HFF-Myc (cell line): ENCODE measurements at regions not wholly inside any gene's neighbourhood (a gene's known extent, or its start where the extent isn't known, plus 50 kb on each side); places are given as distances from the start of the nearest gene placed in this dataset.

Source experiments
- DNase-seq: peaks from one replicate; pipeline ENCODE4 v3.0.0-alpha.2; 2011; ENCODE audit warnings: low read depth; ENCODE audit errors: extremely low read depth
- H3K4me3 ChIP-seq: replicated peaks from 2 replicates; pipeline ENCODE4 v1.5.1; 2011; ENCODE audit warnings: low read depth, mild to moderate bottlenecking, control low read depth, low read length
- TF ChIP-seq, protein P1 (sequence below): IDR thresholded peaks from 2 replicates; pipeline ENCODE4 v1.5.1; 2012; ENCODE audit warnings: mild to moderate bottlenecking, low read depth, low read length, control low read depth; ENCODE audit errors: missing control alignments

DNA sequence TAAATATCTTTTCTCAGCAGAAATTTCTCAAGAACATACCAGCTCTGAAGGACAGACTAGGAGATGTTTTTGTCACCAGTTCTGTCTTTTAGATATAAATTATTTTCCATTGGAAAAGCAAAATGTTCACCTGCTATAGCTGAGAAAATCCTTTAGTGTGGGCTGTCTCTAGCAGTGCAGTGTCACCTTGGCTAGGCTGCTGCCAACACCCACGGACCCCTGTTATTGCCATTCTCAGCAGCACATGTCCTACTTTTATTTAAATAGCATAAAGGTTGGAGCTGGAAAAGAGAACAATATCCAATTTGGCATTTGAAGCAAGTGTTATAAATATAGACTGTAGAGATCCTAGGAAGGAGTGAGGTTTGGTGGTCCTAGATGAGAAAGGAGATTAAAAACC lies 156.4 kb downstream of the TPH2 start:
- TF ChIP-seq, protein P1, sequence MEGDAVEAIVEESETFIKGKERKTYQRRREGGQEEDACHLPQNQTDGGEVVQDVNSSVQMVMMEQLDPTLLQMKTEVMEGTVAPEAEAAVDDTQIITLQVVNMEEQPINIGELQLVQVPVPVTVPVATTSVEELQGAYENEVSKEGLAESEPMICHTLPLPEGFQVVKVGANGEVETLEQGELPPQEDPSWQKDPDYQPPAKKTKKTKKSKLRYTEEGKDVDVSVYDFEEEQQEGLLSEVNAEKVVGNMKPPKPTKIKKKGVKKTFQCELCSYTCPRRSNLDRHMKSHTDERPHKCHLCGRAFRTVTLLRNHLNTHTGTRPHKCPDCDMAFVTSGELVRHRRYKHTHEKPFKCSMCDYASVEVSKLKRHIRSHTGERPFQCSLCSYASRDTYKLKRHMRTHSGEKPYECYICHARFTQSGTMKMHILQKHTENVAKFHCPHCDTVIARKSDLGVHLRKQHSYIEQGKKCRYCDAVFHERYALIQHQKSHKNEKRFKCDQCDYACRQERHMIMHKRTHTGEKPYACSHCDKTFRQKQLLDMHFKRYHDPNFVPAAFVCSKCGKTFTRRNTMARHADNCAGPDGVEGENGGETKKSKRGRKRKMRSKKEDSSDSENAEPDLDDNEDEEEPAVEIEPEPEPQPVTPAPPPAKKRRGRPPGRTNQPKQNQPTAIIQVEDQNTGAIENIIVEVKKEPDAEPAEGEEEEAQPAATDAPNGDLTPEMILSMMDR = no peak
- H3K4me3 ChIP-seq = no peak overlapping the region
- no peak for DNase-seq

- DNase-seq = no peak
- TF ChIP-seq, protein P1 = no peak
- no peak overlapping the region for H3K4me3 ChIP-seq
Observed at GRCh38 chr12:72098622-72099021, 160.0 kb downstream of the TPH2 start.

DNA sequence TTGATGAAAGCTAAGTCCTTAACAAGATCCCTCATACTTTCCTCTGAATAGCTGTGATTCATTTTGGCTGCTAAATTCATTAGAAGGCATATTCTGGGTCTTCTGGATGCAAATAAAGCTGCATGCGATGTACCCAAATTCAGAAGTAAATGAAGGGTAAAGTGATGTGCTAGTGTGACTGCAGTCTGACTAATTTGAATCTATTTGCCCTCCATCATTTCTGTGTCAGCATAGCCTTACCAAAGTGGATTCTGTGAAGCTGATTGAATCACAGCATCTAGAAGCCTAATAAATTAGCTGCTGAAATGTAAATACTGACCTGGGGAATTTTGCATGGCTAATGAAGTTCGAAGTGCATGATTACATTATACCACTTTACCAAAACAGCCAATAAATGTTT lies 162.2 kb downstream of the TPH2 start:
- no peak for DNase-seq
- TF ChIP-seq, protein P1 = no peak
- H3K4me3 ChIP-seq = no peak overlapping the region

- TF ChIP-seq, protein P1 = no peak
- no peak for DNase-seq
- H3K4me3 ChIP-seq = no peak overlapping the region
Observed at GRCh38 chr12:72102150-72102549, 163.5 kb downstream of the TPH2 start.

GRCh38 chr12:72105849-72106248 lies 166.3 kb upstream of the TRHDE start:
- H3K4me3 ChIP-seq = no peak overlapping the region
- TF ChIP-seq, protein P1 = no peak
- DNase-seq = no peak

GRCh38 chr12:72110937-72111650 lies 161.1 kb upstream of the TRHDE start:
- no peak overlapping the region for H3K4me3 ChIP-seq
- no peak for DNase-seq
- TF ChIP-seq, protein P1 = no peak

DNA sequence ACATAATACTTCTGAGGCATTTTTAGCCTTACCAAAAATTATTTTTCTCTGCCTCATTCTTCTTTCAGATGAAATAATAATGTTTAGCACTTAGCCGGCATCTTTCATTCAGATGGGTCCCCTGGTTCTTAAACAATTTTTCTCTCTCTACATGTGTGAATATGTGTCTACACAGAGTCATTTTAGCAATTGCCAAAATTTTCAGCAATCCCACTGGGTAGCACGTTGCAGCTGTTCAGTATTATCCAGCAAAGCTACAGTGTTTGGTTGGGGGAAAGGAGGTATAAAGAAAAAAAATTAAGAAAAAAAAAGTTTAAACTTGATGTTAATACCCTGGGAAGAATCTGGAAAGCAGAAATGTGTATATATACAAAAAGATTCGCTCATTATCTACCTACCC lies 160.5 kb upstream of the TRHDE start:
- H3K4me3 ChIP-seq = no peak overlapping the region
- TF ChIP-seq, protein P1 = no peak
- DNase-seq = no peak
